OCI-LY7 (cell line): ENCODE measurements at regions not wholly inside any gene's neighbourhood (a gene's known extent, or its start where the extent isn't known, plus 50 kb on each side); places are given as distances from the start of the nearest gene placed in this dataset.

ENCODE experiments used
- BruUV-seq: library from RNA; stranded (reverse); fragments of 400-500 nt; replicated peaks from 2 replicates; lab custom pipeline; 2021; lab: Mats Ljungman, UMichigan
- CTCF ChIA-PET: fragments of 300-600 bp; sonication (Branson Sonifier 250); formaldehyde crosslinking; loops from one replicate; lab custom pipeline; 2022; ENCODE audit warnings: antibody characterized with exemption; ENCODE audit not compliant: unreplicated experiment; lab: Charles Lee
- POLR2A ChIA-PET: fragments of 300-600 bp; sonication (Branson Sonifier 250); formaldehyde crosslinking; loops from one replicate; lab custom pipeline; 2022; ENCODE audit warnings: antibody characterized with exemption; lab: Charles Lee
- DNase-seq: peaks from one replicate; pipeline ENCODE4 v3.0.0-alpha.2; 2015; ENCODE audit warnings: low spot score
- H2AFZ ChIP-seq: fragments of 200-600 bp; sonication (generic), shearing (Covaris generic); 2 replicates; pipeline ENCODE4 v1.6.1; 2014; ENCODE audit warnings: mild to moderate bottlenecking, antibody characterized with exemption, low read length, moderate library complexity
- H3K27ac ChIP-seq: fragments of 200-600 bp; sonication (generic); 2 replicates; pipeline ENCODE4 v1.5.1; 2014; ENCODE audit warnings: mixed run types, low read depth, mild to moderate bottlenecking, moderate library complexity, low read length, inconsistent platforms; ENCODE audit not compliant: poor library complexity, severe bottlenecking
- H3K36me3 ChIP-seq: fragments of 200-600 bp; sonication (generic); 2 replicates; pipeline ENCODE4 v1.6.1; 2014; ENCODE audit warnings: mild to moderate bottlenecking, antibody characterized with exemption, low read length, moderate library complexity, mixed read lengths; ENCODE audit not compliant: insufficient read depth
- H3K4me1 ChIP-seq: fragments of 200-600 bp; sonication (generic); 2 replicates; pipeline ENCODE4 v1.5.1; 2014; ENCODE audit warnings: mild to moderate bottlenecking, low read length; ENCODE audit not compliant: insufficient read depth, poor library complexity, severe bottlenecking
- H3K4me2 ChIP-seq: fragments of 200-600 bp; sonication (generic); 2 replicates; pipeline ENCODE4 v1.6.1; 2014; ENCODE audit warnings: mild to moderate bottlenecking, low read length
- H3K4me3 ChIP-seq: fragments of 200-600 bp; sonication (generic); 2 replicates; pipeline ENCODE4 v1.5.1; 2014; ENCODE audit warnings: mild to moderate bottlenecking, low read depth, low read length; ENCODE audit not compliant: poor library complexity, severe bottlenecking
- H3K79me2 ChIP-seq: fragments of 200-600 bp; sonication (generic); 2 replicates; pipeline ENCODE4 v1.6.1; 2016; ENCODE audit warnings: low read depth, mild to moderate bottlenecking, low read length, moderate library complexity, mixed read lengths; ENCODE audit not compliant: insufficient read depth
- H3K9me2 ChIP-seq: fragments of 200-600 bp; sonication (generic); 2 replicates; pipeline ENCODE4 v1.6.1; 2016; ENCODE audit warnings: mild to moderate bottlenecking, low read length, mixed read lengths; ENCODE audit not compliant: insufficient read depth
- H3K9me3 ChIP-seq: fragments of 200-600 bp; sonication (generic); 2 replicates; pipeline ENCODE4 v1.6.1; 2014; ENCODE audit warnings: mild to moderate bottlenecking, mixed run types, low read length, mixed read lengths
- H4K20me1 ChIP-seq: fragments of 200-600 bp; sonication (generic); 2 replicates; pipeline ENCODE4 v1.6.1; 2014; ENCODE audit warnings: mild to moderate bottlenecking, antibody characterized with exemption, low read length, moderate library complexity, mixed read lengths; ENCODE audit not compliant: insufficient read depth
- CTCF ChIP-seq: fragments of 200-600 bp; sonication (generic); conservative IDR thresholded peaks from 2 replicates; pipeline ENCODE4 v1.5.1; 2014; ENCODE audit warnings: mild to moderate bottlenecking, antibody characterized with exemption, low read length, moderate library complexity, mixed read lengths
- EZH2phosphoT487 ChIP-seq: fragments of 200-600 bp; sonication (generic); IDR thresholded peaks from 2 replicates; pipeline ENCODE4 v1.6.1; 2018; ENCODE audit warnings: low read depth, borderline replicate concordance, mild to moderate bottlenecking, mixed run types, antibody characterized with exemption, low read length, moderate library complexity, mixed read lengths
- intact Hi-C: fragments of 100-400 bp; cut with micrococcal nuclease; formaldehyde crosslinking; loops from one replicate; pipeline ENCODE4 v1.10.0; 2022; ENCODE audit not compliant: unreplicated experiment

DNA sequence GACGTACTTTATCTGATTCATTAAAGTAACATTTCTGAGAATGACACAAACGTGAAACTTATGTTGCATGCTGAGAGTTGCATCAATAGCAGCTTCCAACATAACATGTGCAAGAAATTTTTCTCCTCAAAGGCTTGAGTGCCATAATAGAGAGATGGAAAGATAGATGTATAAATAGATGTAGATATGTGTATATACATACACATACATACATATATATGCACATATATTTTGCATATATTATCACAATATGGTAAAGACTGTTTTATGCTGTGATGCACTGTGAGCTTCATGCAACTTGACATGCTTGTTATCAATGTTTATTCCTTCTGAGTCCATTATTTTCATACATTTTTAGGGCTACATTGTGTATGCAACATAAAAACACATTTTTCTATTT lies 270.6 kb upstream of the GALNTL6 start:
- ChIA-PET CTCF (no interaction called here), POLR2A (no interaction called here)
- Histone ChIP-seq H4K20me1 (no peaks in the 10 kb centered on the region), H3K4me2 (no peak overlapping the region), H2AFZ (no peak overlapping the region), H3K9me2 (no peaks in the 10 kb centered on the region), H3K9me3 (no peaks in the 10 kb centered on the region), H3K36me3 (no peaks in the 10 kb centered on the region), H3K4me1 (no peaks in the 10 kb centered on the region), H3K4me3 (no peak overlapping the region), H3K27ac (no peak overlapping the region), H3K79me2 (no peaks in the 10 kb centered on the region)
- intact Hi-C loops: no loop called here
- BruUV-seq: no TSS peak
- TF ChIP-seq EZH2phosphoT487: no peak
- no peak for TF ChIP-seq CTCF
- DNase-seq: no peak

- Histone ChIP-seq H2AFZ (no peak overlapping the region), H4K20me1 (no peaks in the 10 kb centered on the region), H3K9me3 (no peaks in the 10 kb centered on the region), H3K4me1 (no peaks in the 10 kb centered on the region), H3K36me3 (no peaks in the 10 kb centered on the region), H3K4me3 (no peak overlapping the region), H3K9me2 (no peaks in the 10 kb centered on the region), H3K27ac (no peak overlapping the region), H3K4me2 (no peak overlapping the region), H3K79me2 (no peaks in the 10 kb centered on the region)
- no TSS peak for BruUV-seq
- intact Hi-C loops: no loop called here
- TF ChIP-seq CTCF (no peak), EZH2phosphoT487 (no peak)
- ChIA-PET POLR2A (interaction anchor here (0.6 kb wide), 1 partner anchor 17 kb away, joined by 4 read pairs; no protein-coding TSS in a partner anchor), CTCF (no interaction called here)
- DNase-seq: no peak
Measured at GRCh38 chr4:171538601-171539100, 274.6 kb upstream of the GALNTL6 start.

DNA sequence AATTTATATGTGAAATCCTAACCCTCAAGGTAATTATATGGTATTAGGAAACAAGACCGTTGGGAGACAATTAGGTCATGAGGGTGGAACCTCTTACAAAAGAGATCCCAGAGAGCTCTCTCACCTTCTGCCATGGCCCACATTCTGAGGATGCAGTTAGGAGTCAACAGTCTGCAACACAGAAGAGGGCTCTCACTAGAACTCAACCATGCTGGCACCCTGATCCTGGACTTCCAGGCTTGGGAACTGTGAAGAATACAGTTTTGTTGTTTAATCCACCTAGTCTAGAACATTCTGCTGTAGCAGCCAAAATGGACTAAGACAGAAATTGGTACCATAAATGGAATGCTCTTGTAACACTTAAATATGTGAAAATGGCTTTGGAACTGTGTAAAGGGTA lies 278.8 kb upstream of the GALNTL6 start:
- no peaks in the 10 kb centered on the region for H3K9me3 ChIP-seq
- POLR2A ChIA-PET: interaction anchor here (0.6 to 0.7 kb wide), 3 partner anchors 69 to 1484 kb away, joined by 3 to 7 read pairs (median 4); no protein-coding TSS in a partner anchor
- H2AFZ ChIP-seq: no peak overlapping the region
- intact Hi-C loops: no loop called here
- H4K20me1 ChIP-seq: no peaks in the 10 kb centered on the region
- no peak overlapping the region for H3K4me3 ChIP-seq
- no peaks in the 10 kb centered on the region for H3K79me2 ChIP-seq
- H3K36me3 ChIP-seq: no peaks in the 10 kb centered on the region
- DNase-seq: no peak
- TF ChIP-seq CTCF (no peak), EZH2phosphoT487 (no peak)
- no peaks in the 10 kb centered on the region for H3K4me1 ChIP-seq
- H3K27ac ChIP-seq: no peak overlapping the region
- H3K9me2 ChIP-seq: no peaks in the 10 kb centered on the region
- no peak overlapping the region for H3K4me2 ChIP-seq
- CTCF ChIA-PET: no interaction called here
- no TSS peak for BruUV-seq
